ENCODE measurements at regions not wholly inside any gene's neighbourhood (a gene's known extent, or its start where the extent isn't known, plus 50 kb on each side); places are given as distances from the start of the nearest gene placed in this dataset.

- TF ChIP-seq GATA2 (IDR thresholded peaks at IDR 0.05; ENCODE audit: low read depth, low read length) (no peak), GATA3 (IDR thresholded peaks at IDR 0.05; ENCODE audit: low read depth, low read length) (no peak)
These were observed 222.4 kb upstream of the TLE3 start for GRCh38 chr15:70320077-70320476.
